ENCODE measurements at regions not wholly inside any gene's neighbourhood (a gene's known extent, or its start where the extent isn't known, plus 50 kb on each side); places are given as distances from the start of the nearest gene placed in this dataset.

DNA sequence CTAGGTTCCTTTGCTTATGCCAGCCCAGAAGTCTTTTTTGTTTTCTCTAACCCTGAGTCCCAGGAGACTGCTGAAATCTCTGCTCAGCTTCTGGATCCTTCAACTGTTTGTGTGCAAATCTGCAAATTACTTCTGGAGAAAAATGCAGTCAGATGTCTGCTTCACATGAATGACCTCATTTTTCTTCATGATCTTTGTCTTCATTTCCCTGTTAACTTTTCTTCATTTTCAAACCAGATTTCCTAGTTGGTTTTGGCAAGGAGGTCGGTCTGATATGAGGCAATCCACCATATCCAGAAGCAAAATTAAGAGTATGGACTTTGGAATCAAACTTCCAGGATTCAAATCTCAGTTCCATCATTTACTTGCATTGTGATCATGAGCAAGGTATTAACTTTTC is 66.8 kb downstream of the ZNF503 start:
- Histone ChIP-seq H3K36me3 (no peaks in the 10 kb centered on the region), H3K27ac (no peak overlapping the region), H3K4me1 (no peaks in the 10 kb centered on the region), H3K27me3 (no peaks in the 10 kb centered on the region), H3K9me3 (no peaks in the 10 kb centered on the region), H3K4me3 (no peak overlapping the region)
- intact Hi-C loops (cut with DNase I) = no loop called here
- ATAC-seq = no peak
- no peak for DNase-seq
- no peak for TF ChIP-seq CTCF (IDR thresholded peaks at IDR 0.05)

- no peaks in the 10 kb centered on the region for H3K4me1 ChIP-seq
- no peak overlapping the region for H3K4me3 ChIP-seq
- no peaks in the 10 kb centered on the region for H3K36me3 ChIP-seq
- no peak for TF ChIP-seq CTCF (IDR thresholded peaks at IDR 0.05)
- H3K27ac ChIP-seq = no peak overlapping the region
- ATAC-seq = no peak
- intact Hi-C loops (cut with DNase I) = no loop called here
- no peaks in the 10 kb centered on the region for H3K9me3 ChIP-seq
- DNase-seq = no peak
- no peaks in the 10 kb centered on the region for H3K27me3 ChIP-seq
Observed at GRCh38 chr10:75332081-75332480, 69.5 kb downstream of the ZNF503 start.

GRCh38 chr10:75331081-75331480 is 70.5 kb downstream of the ZNF503 start:
- DNase-seq (no peak), ATAC-seq (no peak)
- Histone ChIP-seq H3K4me1 (no peaks in the 10 kb centered on the region), H3K36me3 (no peaks in the 10 kb centered on the region), H3K9me3 (no peaks in the 10 kb centered on the region), H3K27ac (no peak overlapping the region), H3K27me3 (no peaks in the 10 kb centered on the region), H3K4me3 (no peak overlapping the region)
- intact Hi-C loops (cut with DNase I) = no loop called here
- no peak for TF ChIP-seq CTCF (IDR thresholded peaks at IDR 0.05)

DNA sequence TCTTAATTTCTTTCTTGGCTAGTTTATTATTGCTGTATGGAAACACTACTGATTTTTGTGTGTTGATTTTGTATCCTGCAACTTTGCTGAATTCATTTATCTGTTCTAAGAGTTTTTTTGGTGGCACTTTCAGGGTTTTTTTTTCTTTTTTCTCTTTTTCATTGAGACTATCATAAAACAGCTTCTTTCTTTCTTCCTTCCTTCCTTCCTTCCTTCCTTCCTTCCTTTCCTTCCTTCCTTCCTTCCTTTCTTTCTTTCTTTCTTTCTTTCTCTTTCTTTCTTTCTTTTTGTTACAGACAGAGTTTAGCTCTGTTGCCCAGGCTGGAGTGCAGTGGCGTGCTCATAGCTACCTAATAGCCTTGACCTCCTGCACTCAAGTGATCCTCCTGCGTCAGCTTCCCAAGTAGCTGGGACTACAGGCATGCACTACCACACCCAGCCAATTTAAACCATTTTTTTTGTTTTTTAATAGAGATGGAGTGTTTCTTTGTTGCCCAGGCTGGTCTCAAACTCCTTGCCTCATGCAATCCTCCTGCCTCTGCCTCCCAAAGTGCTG is 72.3 kb downstream of the ZNF503 start:
- DNase-seq (no peak), ATAC-seq (no peak)
- intact Hi-C loops (cut with DNase I) = no loop called here
- no peak overlapping the region for H3K4me3 ChIP-seq
- H3K9me3 ChIP-seq = no peaks in the 10 kb centered on the region
- H3K4me1 ChIP-seq = no peaks in the 10 kb centered on the region
- no peaks in the 10 kb centered on the region for H3K36me3 ChIP-seq
- H3K27ac ChIP-seq = no peak overlapping the region
- TF ChIP-seq CTCF (IDR thresholded peaks at IDR 0.05) = no peak
- H3K27me3 ChIP-seq = no peaks in the 10 kb centered on the region

- Histone ChIP-seq H3K4me3 (no peak overlapping the region), H3K36me3 (no peaks in the 10 kb centered on the region), H3K27ac (no peak overlapping the region), H3K9me3 (no peaks in the 10 kb centered on the region), H3K4me1 (no peaks in the 10 kb centered on the region), H3K27me3 (no peaks in the 10 kb centered on the region)
- no peak for TF ChIP-seq CTCF (IDR thresholded peaks at IDR 0.05)
- DNase-seq = no peak
- intact Hi-C loops (cut with DNase I) = no loop called here
- no peak for ATAC-seq
Observed at GRCh38 chr10:75326306-75326705, 75.3 kb downstream of the ZNF503 start.

DNA sequence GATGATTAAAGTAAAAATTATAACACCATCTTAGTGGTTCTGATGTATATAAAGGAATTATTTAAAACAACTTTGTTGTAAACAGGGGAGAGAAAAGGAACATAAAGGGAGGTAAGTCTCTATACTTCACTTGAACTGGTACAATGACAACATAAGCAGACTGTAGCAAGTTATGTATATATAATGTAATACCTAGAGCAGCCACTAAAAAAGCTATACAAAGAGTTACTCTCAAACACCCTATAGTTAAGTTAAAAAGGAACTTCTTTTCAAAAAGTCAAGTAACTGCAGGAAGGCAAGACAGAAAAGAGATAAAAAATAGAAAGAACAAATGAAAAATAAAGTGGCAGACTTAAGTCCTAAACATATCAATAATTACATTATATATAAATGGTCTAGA is 82.3 kb downstream of the ZNF503 start:
- Histone ChIP-seq H3K4me1 (no peaks in the 10 kb centered on the region), H3K4me3 (no peak overlapping the region), H3K27me3 (no peaks in the 10 kb centered on the region), H3K36me3 (no peaks in the 10 kb centered on the region), H3K9me3 (peaks cover 4% of the 10 kb centered on the region), H3K27ac (no peak overlapping the region)
- ATAC-seq (no peak), DNase-seq (no peak)
- intact Hi-C loops (cut with DNase I) = no loop called here
- no peak for TF ChIP-seq CTCF (IDR thresholded peaks at IDR 0.05)
